PFSK-1 (cell line): ENCODE measurements at regions not wholly inside any gene's neighbourhood (a gene's known extent, or its start where the extent isn't known, plus 50 kb on each side); places are given as distances from the start of the nearest gene placed in this dataset.

Experiments used
- FOXP2 ChIP-seq: optimal IDR thresholded peaks from 2 replicates; pipeline ENCODE3; 2011; ENCODE audit warnings: borderline replicate concordance, control low read depth, inconsistent platforms; ENCODE audit not compliant: insufficient read depth; ENCODE audit errors: extremely low read length, extremely low read depth
- POLR2AphosphoS5 ChIP-seq: IDR thresholded peaks from 2 replicates; pipeline ENCODE4 v1.6.1; 2012; ENCODE audit warnings: low read depth, mild to moderate bottlenecking, control low read depth, low read length, moderate library complexity
- SIN3A ChIP-seq: IDR thresholded peaks from 2 replicates; pipeline ENCODE4 v1.6.1; 2012; ENCODE audit warnings: mild to moderate bottlenecking, low read length, moderate library complexity, borderline replicate concordance; ENCODE audit not compliant: insufficient read depth
- TAF1 ChIP-seq: IDR thresholded peaks from 2 replicates; pipeline ENCODE4 v1.6.1; 2012; ENCODE audit warnings: low read length, control low read depth, borderline replicate concordance; ENCODE audit not compliant: insufficient read depth
- TF ChIP-seq, protein P1 (sequence below), 2 experiments: IDR thresholded peaks; 2 replicates each; pipeline versions ENCODE4 v1.6.1 to v1.8.0; 2011 to 2012; ENCODE audit warnings: low read depth in 2 of 2, low read length in 2 of 2, control low read depth in 1 of 2, inconsistent platforms in 1 of 2, mild to moderate bottlenecking in 1 of 2, moderate library complexity in 1 of 2; ENCODE audit not compliant: insufficient read depth in 1 of 2

DNA sequence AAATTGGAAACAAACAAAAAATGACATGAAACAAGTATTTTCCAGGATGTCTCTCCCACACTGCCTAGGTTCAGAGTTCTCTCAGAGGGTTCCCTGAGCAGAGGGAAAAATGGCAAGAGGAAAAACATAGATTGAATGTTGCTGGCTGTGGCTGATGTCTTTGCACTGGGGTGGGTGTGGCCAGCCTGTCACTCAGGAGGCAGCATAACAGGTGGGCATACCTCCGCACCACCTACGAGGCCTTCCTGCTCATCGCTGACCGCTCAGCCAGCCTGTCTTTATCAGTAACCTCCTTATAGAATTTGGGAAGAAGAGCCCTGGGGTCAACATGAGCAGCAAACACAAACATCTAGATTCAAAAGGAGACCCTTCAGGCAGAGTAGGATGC, 216.6 kb upstream of the UMPS start:
- TF ChIP-seq, protein P1, sequence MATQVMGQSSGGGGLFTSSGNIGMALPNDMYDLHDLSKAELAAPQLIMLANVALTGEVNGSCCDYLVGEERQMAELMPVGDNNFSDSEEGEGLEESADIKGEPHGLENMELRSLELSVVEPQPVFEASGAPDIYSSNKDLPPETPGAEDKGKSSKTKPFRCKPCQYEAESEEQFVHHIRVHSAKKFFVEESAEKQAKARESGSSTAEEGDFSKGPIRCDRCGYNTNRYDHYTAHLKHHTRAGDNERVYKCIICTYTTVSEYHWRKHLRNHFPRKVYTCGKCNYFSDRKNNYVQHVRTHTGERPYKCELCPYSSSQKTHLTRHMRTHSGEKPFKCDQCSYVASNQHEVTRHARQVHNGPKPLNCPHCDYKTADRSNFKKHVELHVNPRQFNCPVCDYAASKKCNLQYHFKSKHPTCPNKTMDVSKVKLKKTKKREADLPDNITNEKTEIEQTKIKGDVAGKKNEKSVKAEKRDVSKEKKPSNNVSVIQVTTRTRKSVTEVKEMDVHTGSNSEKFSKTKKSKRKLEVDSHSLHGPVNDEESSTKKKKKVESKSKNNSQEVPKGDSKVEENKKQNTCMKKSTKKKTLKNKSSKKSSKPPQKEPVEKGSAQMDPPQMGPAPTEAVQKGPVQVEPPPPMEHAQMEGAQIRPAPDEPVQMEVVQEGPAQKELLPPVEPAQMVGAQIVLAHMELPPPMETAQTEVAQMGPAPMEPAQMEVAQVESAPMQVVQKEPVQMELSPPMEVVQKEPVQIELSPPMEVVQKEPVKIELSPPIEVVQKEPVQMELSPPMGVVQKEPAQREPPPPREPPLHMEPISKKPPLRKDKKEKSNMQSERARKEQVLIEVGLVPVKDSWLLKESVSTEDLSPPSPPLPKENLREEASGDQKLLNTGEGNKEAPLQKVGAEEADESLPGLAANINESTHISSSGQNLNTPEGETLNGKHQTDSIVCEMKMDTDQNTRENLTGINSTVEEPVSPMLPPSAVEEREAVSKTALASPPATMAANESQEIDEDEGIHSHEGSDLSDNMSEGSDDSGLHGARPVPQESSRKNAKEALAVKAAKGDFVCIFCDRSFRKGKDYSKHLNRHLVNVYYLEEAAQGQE (IDR thresholded peaks at IDR 0.05; ENCODE audit: insufficient read depth in 1 of 2, low read depth in 2 of 2, low read length in 2 of 2): no peak
- TF ChIP-seq FOXP2 (no peak), TAF1 (no peak), SIN3A (no peak), POLR2AphosphoS5 (no peak)

DNA sequence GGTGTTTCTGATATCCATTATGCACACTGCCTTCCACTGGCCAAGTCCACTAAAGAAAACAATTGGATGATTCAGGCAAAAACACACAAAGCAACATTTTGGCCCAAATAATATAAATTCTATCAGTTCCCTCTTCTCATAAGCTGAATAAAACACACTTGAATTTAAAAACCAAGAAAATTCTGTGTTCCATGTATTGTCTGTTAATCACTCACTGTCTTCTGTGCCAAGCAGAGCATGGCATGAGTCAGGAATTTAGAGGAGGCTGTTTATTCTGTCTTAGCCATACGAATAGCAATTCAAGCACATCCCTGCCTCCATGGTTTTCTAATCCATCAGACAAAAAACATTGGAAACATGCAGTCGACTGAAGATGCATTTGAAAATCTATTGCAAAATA, 215.6 kb upstream of the UMPS start:
- TF ChIP-seq POLR2AphosphoS5 (no peak), SIN3A (no peak), TAF1 (no peak), FOXP2 (no peak)
- TF ChIP-seq, protein P1 (IDR thresholded peaks at IDR 0.05; ENCODE audit: insufficient read depth in 1 of 2, low read depth in 2 of 2, low read length in 2 of 2): no peak

DNA sequence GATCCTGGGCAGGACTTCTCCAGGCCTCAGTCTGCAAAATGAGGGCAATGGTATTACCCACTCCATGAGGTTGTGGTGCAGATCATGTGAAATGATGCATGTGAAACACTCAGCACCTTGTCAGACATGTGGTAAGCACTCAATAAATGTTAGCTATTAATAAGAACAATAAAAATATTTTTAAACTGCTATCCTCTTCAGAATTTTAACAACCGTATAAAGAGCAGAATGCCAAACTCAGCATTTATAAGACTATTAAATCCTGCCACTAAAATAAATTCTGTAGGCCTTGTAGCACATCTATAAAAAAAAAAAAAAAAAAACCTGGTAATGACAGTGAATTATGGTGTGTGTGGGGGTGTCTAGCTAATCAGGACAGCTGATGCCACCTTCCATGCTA, 213.9 kb upstream of the UMPS start:
- no peak for TF ChIP-seq SIN3A
- TF ChIP-seq, protein P1 (IDR thresholded peaks at IDR 0.05; ENCODE audit: insufficient read depth in 1 of 2, low read depth in 2 of 2, low read length in 2 of 2): no peak
- no peak for TF ChIP-seq FOXP2
- TF ChIP-seq POLR2AphosphoS5: no peak
- no peak for TF ChIP-seq TAF1

DNA sequence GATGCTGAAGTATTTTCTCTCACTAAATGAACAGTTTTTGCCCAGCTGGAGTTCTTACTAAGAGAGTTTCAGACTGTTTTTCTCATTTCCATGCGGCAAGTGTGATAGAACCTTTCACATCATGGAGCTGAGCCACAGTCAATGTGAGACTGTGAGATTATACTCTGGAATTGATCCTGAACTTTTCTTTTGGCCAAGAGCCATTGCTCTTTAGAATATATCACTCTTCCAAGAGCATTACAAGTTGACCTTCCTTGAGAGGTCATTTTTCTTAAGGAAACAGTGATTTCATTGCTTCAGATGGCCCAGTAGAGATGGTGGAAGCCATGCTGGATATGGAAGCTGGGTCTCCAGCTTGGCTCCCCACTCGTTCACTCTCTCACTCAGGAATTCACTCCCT, 212.9 kb upstream of the UMPS start:
- TF ChIP-seq SIN3A: no peak
- TF ChIP-seq TAF1: no peak
- no peak for TF ChIP-seq POLR2AphosphoS5
- no peak for TF ChIP-seq FOXP2
- TF ChIP-seq, protein P1 (IDR thresholded peaks at IDR 0.05; ENCODE audit: insufficient read depth in 1 of 2, low read depth in 2 of 2, low read length in 2 of 2): no peak

DNA sequence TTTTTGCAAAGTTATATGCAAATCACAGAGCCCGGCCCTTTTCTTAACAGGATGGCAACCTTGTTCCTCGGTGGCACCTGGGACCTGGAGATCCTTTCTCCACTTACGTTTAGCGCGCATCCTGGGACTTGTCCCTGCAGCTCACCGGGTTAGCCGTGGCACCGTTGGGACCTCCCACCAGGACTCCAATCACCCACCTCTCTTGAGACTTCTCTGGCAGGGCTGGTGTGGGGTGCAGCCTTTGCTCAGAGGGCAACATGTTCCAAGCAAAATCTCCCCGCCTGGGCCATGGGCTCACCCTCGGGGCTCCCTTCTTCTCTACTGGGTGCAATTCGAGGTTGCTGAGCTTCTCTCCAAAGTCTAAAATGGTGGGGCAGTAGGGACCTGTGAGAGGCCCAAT, 211.9 kb upstream of the UMPS start:
- TF ChIP-seq TAF1 (no peak), FOXP2 (no peak), POLR2AphosphoS5 (no peak), SIN3A (no peak)
- TF ChIP-seq, protein P1 (IDR thresholded peaks at IDR 0.05; ENCODE audit: insufficient read depth in 1 of 2, low read depth in 2 of 2, low read length in 2 of 2): no peak
